ENCODE measurements at regions not wholly inside any gene's neighbourhood (a gene's known extent, or its start where the extent isn't known, plus 50 kb on each side); places are given as distances from the start of the nearest gene placed in this dataset.

- Mint-ChIP-seq H3K27ac (ENCODE audit: unreplicated experiment) (no peak overlapping the region), H3K36me3 (ENCODE audit: low read depth) (no peaks in the 10 kb centered on the region), H3K4me1 (no peaks in the 10 kb centered on the region), H3K9me3 (no peaks in the 10 kb centered on the region), H3K4me3 (no peak overlapping the region), H3K27me3 (ENCODE audit: low read depth) (peaks cover 7% of the 10 kb centered on the region)
- no peak for DNase-seq (ENCODE audit: low read depth, low spot score)
- TF ChIP-seq CTCF (conservative IDR thresholded peaks at IDR 0.05) = no peak
Observed at GRCh38 chr22:47593911-47594311, 831.5 kb downstream of the TBC1D22A start.

GRCh38 chr22:47593291-47593690, 830.8 kb downstream of the TBC1D22A start:
- H3K36me3 Mint-ChIP-seq (ENCODE audit: low read depth) = no peaks in the 10 kb centered on the region
- H3K4me3 Mint-ChIP-seq = no peak overlapping the region
- TF ChIP-seq CTCF (conservative IDR thresholded peaks at IDR 0.05) = no peak
- H3K27ac Mint-ChIP-seq (ENCODE audit: unreplicated experiment) = no peak overlapping the region
- no peaks in the 10 kb centered on the region for H3K9me3 Mint-ChIP-seq
- DNase-seq (ENCODE audit: low read depth, low spot score) = no peak
- peaks cover 7% of the 10 kb centered on the region for H3K27me3 Mint-ChIP-seq (ENCODE audit: low read depth)
- no peaks in the 10 kb centered on the region for H3K4me1 Mint-ChIP-seq

- no peaks in the 10 kb centered on the region for H3K9me3 Mint-ChIP-seq
- peaks cover 7% of the 10 kb centered on the region for H3K27me3 Mint-ChIP-seq (ENCODE audit: low read depth)
- H3K4me3 Mint-ChIP-seq = no peak overlapping the region
- H3K27ac Mint-ChIP-seq (ENCODE audit: unreplicated experiment) = no peak overlapping the region
- no peaks in the 10 kb centered on the region for H3K36me3 Mint-ChIP-seq (ENCODE audit: low read depth)
- H3K4me1 Mint-ChIP-seq = no peaks in the 10 kb centered on the region
- TF ChIP-seq CTCF (conservative IDR thresholded peaks at IDR 0.05) = no peak
- DNase-seq (ENCODE audit: low read depth, low spot score) = no peak
Observed at GRCh38 chr22:47592791-47593190, 830.3 kb downstream of the TBC1D22A start.

- H3K36me3 Mint-ChIP-seq (ENCODE audit: low read depth) = no peaks in the 10 kb centered on the region
- DNase-seq (ENCODE audit: low read depth, low spot score) = no peak
- H3K27ac Mint-ChIP-seq (ENCODE audit: unreplicated experiment) = no peak overlapping the region
- no peak for TF ChIP-seq CTCF (conservative IDR thresholded peaks at IDR 0.05)
- no peak overlapping the region for H3K4me3 Mint-ChIP-seq
- H3K27me3 Mint-ChIP-seq (ENCODE audit: low read depth) = peaks cover 5% of the 10 kb centered on the region
- no peaks in the 10 kb centered on the region for H3K4me1 Mint-ChIP-seq
- no peaks in the 10 kb centered on the region for H3K9me3 Mint-ChIP-seq
Observed at GRCh38 chr22:47591709-47592108, 829.3 kb downstream of the TBC1D22A start.

GRCh38 chr22:47591016-47591415, 828.6 kb downstream of the TBC1D22A start:
- Mint-ChIP-seq H3K4me1 (no peaks in the 10 kb centered on the region), H3K27me3 (ENCODE audit: low read depth) (peaks cover 5% of the 10 kb centered on the region), H3K4me3 (no peak overlapping the region), H3K36me3 (ENCODE audit: low read depth) (no peaks in the 10 kb centered on the region), H3K9me3 (no peaks in the 10 kb centered on the region), H3K27ac (ENCODE audit: unreplicated experiment) (no peak overlapping the region)
- DNase-seq (ENCODE audit: low read depth, low spot score) = no peak
- no peak for TF ChIP-seq CTCF (conservative IDR thresholded peaks at IDR 0.05)

All from neural crest cell (in vitro differentiated cells).